Thyroid gland (tissue), 4 donors: ENCODE measurements at regions not wholly inside any gene's neighbourhood (a gene's known extent, or its start where the extent isn't known, plus 50 kb on each side); places are given as distances from the start of the nearest gene placed in this dataset.

ENCODE experiments used
- DNase-seq, 2 donors: peaks; one replicate each; pipeline ENCODE4 v3.0.0-alpha.2; 2019
- H3K27ac ChIP-seq, 3 donors: fragments of 200-600 bp; sonication (generic); 1 replicate in 2 of 3; 2 replicates in 1 of 3; pipeline ENCODE4 v1.5.1; 2016 to 2019; ENCODE audit warnings: mild to moderate bottlenecking in 1 of 3, moderate library complexity in 1 of 3
- H3K27me3 ChIP-seq: fragments of 200-600 bp; sonication (generic); one replicate; pipeline ENCODE4 v1.5.1; 2019
- H3K36me3 ChIP-seq, 2 donors: fragments of 200-600 bp; sonication (generic); one replicate each; pipeline ENCODE4 v1.5.1; 2016 to 2019
- H3K4me1 ChIP-seq, 2 donors: fragments of 200-600 bp; sonication (generic); one replicate each; pipeline ENCODE4 v1.5.1; 2017 to 2019
- H3K4me3 ChIP-seq, 3 donors: fragments of 200-600 bp; sonication (generic); replicated peaks in 1 of 3; 1 replicate in 2 of 3; 2 replicates in 1 of 3; pipeline ENCODE4 v1.5.1; 2016; ENCODE audit warnings: mild to moderate bottlenecking in 1 of 3
- H3K9me3 ChIP-seq: fragments of 200-600 bp; sonication (generic); one replicate; pipeline ENCODE4 v1.5.1; 2017
- CTCF ChIP-seq, 6 experiments: fragments of 200-600 bp in 3 of 6; fragments of 450-650 bp in 3 of 6; sonication (generic) in 3 of 6; IDR thresholded peaks; one replicate each; pipeline ENCODE4 v1.5.1; 2016 to 2019; ENCODE audit warnings: antibody characterized with exemption in 6 of 6, mild to moderate bottlenecking in 2 of 6, inconsistent platforms in 1 of 6, moderate library complexity in 1 of 6
- POLR2A ChIP-seq, 2 donors: fragments of 450-650 bp; IDR thresholded peaks; one replicate each; pipeline ENCODE4 v1.6.1; 2017; ENCODE audit warnings: antibody characterized with exemption in 2 of 2, mild to moderate bottlenecking in 2 of 2, moderate library complexity in 1 of 2
- WGBS, 2 donors: methylation state at CpG; one replicate each; pipeline ENCODE4 v1.1.5; 2017; 5-methylcytosine and 5-hydroxymethylcytosine counted together
- intact Hi-C: fragments of 100-400 bp; cut with DNase I; formaldehyde crosslinking; loops from one replicate; pipeline ENCODE4 v1.15.1; 2023

- no peaks in the 10 kb centered on the region for H3K4me1 ChIP-seq
- H3K27ac ChIP-seq: no peak overlapping the region
- WGBS, 2 donors: 34 to 70% methylated on average over 3 of the region's 3 CpGs
- no peaks in the 10 kb centered on the region for H3K27me3 ChIP-seq
- no peaks in the 10 kb centered on the region for H3K9me3 ChIP-seq
- TF ChIP-seq CTCF (IDR thresholded peaks at IDR 0.05): no peak
- no peak for TF ChIP-seq POLR2A (IDR thresholded peaks at IDR 0.05)
- no peak for DNase-seq
- no peak overlapping the region for H3K4me3 ChIP-seq
- no peaks in the 10 kb centered on the region for H3K36me3 ChIP-seq
- intact Hi-C loops: no loop called here
Observed at GRCh38 chr4:187366530-187366929, 629.0 kb upstream of the ZFP42 start.

GRCh38 chr4:187370918-187371317 lies 624.7 kb upstream of the ZFP42 start:
- TF ChIP-seq CTCF (IDR thresholded peaks at IDR 0.05) (no peak), POLR2A (IDR thresholded peaks at IDR 0.05) (no peak)
- H3K9me3 ChIP-seq: no peaks in the 10 kb centered on the region
- DNase-seq: no peak
- no peaks in the 10 kb centered on the region for H3K36me3 ChIP-seq
- H3K4me3 ChIP-seq: no peak overlapping the region
- no peaks in the 10 kb centered on the region for H3K27me3 ChIP-seq
- no peak overlapping the region for H3K27ac ChIP-seq
- H3K4me1 ChIP-seq: no peaks in the 10 kb centered on the region
- intact Hi-C loops: no loop called here

- 81 to 90% methylated on average over 3 of the region's 3 CpGs for WGBS, 2 donors
- no peak for TF ChIP-seq CTCF (IDR thresholded peaks at IDR 0.05)
- TF ChIP-seq POLR2A (IDR thresholded peaks at IDR 0.05): no peak
- Histone ChIP-seq H3K36me3 (no peaks in the 10 kb centered on the region), H3K27ac (no peak overlapping the region), H3K4me1 (no peaks in the 10 kb centered on the region), H3K4me3 (no peak overlapping the region), H3K27me3 (no peaks in the 10 kb centered on the region), H3K9me3 (no peaks in the 10 kb centered on the region)
- DNase-seq: no peak
- intact Hi-C loops: no loop called here
Observed at GRCh38 chr4:187378441-187378840, 617.1 kb upstream of the ZFP42 start.

- WGBS, 2 donors: 90 to 95% methylated on average over 4 of the region's 4 CpGs
- no peak for DNase-seq
- no peaks in the 10 kb centered on the region for H3K36me3 ChIP-seq
Observed at GRCh38 chr4:187380181-187380581, 615.4 kb upstream of the ZFP42 start.

GRCh38 chr4:187383181-187383580 lies 612.4 kb upstream of the ZFP42 start:
- H3K27me3 ChIP-seq: no peaks in the 10 kb centered on the region
- no peaks in the 10 kb centered on the region for H3K4me1 ChIP-seq
- no peak overlapping the region for H3K27ac ChIP-seq
- no peak overlapping the region for H3K4me3 ChIP-seq
- no peak for TF ChIP-seq CTCF (IDR thresholded peaks at IDR 0.05)
- no peak for TF ChIP-seq POLR2A (IDR thresholded peaks at IDR 0.05)
- intact Hi-C loops: no loop called here
- DNase-seq: no peak
- no peaks in the 10 kb centered on the region for H3K9me3 ChIP-seq
- H3K36me3 ChIP-seq: no peaks in the 10 kb centered on the region

More at GRCh38 chr4:187380181-187380581, 615.4 kb upstream of the ZFP42 start:
- Histone ChIP-seq H3K4me1 (no peaks in the 10 kb centered on the region), H3K27me3 (no peaks in the 10 kb centered on the region), H3K9me3 (no peaks in the 10 kb centered on the region), H3K4me3 (no peak overlapping the region), H3K27ac (no peak overlapping the region)
- intact Hi-C loops: no loop called here
- no peak for TF ChIP-seq CTCF (IDR thresholded peaks at IDR 0.05)
- TF ChIP-seq POLR2A (IDR thresholded peaks at IDR 0.05): no peak
